H1 (cell line): ENCODE measurements at regions not wholly inside any gene's neighbourhood (a gene's known extent, or its start where the extent isn't known, plus 50 kb on each side); places are given as distances from the start of the nearest gene placed in this dataset.

Experiments
- BRCA1 ChIP-seq: IDR thresholded peaks from 2 replicates; pipeline ENCODE4 v1.6.1; 2012; ENCODE audit warnings: low read depth, low read length, improper control_type of control experiment
- CHD2 ChIP-seq: IDR thresholded peaks from 2 replicates; pipeline ENCODE4 v1.6.1; 2012; ENCODE audit warnings: low read length, improper control_type of control experiment
- FOSL1 ChIP-seq: IDR thresholded peaks from 2 replicates; pipeline ENCODE4 v1.6.1; 2011; ENCODE audit warnings: mild to moderate bottlenecking, low read depth, low read length, moderate library complexity; ENCODE audit not compliant: insufficient read depth
- GTF2F1 ChIP-seq: IDR thresholded peaks from 2 replicates; pipeline ENCODE4 v1.6.1; 2012; ENCODE audit warnings: low read depth, low read length, improper control_type of control experiment, borderline replicate concordance
- KDM5A ChIP-seq: fragments of 200-600 bp; IDR thresholded peaks from 2 replicates; pipeline ENCODE4 v1.7.1; 2012; ENCODE audit warnings: mild to moderate bottlenecking, low read length, inconsistent platforms, mixed read lengths
- MAFK ChIP-seq: IDR thresholded peaks from 2 replicates; pipeline ENCODE4 v1.6.1; 2012; ENCODE audit warnings: low read depth, mild to moderate bottlenecking, improper control_type of control experiment, low read length
- NANOG ChIP-seq: IDR thresholded peaks from 2 replicates; pipeline ENCODE4 v1.6.1; 2011; ENCODE audit warnings: low read length, low read depth, mild to moderate bottlenecking, inconsistent platforms; ENCODE audit not compliant: insufficient read depth, poor library complexity, severe bottlenecking
- SRF ChIP-seq: IDR thresholded peaks from 2 replicates; pipeline ENCODE4 v1.6.1; 2011; ENCODE audit warnings: mild to moderate bottlenecking, low read depth, low read length, moderate library complexity
- TCF12 ChIP-seq: IDR thresholded peaks from 2 replicates; pipeline ENCODE4 v1.6.1; 2011; ENCODE audit warnings: low read depth, mild to moderate bottlenecking, low read length
- TF ChIP-seq, protein P1 (sequence below): fragments of 300-600 bp; sonication (generic); IDR thresholded peaks from 2 replicates; pipeline ENCODE4 v1.7.1; 2012; ENCODE audit warnings: low read length, moderate library complexity, mild to moderate bottlenecking, inconsistent platforms; ENCODE audit not compliant: insufficient replicate concordance

DNA sequence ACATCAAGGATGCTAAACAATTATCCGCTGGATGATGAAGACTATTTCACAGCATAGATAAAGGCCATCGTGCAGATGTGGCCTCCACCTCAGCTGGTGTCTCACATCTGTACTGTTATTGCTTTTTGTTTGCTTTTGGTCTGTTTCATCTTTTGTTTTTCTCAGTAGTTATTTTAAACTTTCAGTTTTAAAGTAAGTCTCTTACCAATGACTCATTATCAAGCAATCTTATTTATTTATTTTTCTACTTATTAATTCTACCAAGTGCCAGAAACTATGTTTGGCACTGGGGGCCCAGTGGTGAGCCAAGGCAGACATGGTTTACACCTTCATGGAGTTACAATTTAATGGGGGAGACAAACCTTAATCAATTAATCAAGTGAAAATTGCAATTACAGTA lies 250.9 kb upstream of the TMEM72 start (continued):
- TF ChIP-seq, protein P1, sequence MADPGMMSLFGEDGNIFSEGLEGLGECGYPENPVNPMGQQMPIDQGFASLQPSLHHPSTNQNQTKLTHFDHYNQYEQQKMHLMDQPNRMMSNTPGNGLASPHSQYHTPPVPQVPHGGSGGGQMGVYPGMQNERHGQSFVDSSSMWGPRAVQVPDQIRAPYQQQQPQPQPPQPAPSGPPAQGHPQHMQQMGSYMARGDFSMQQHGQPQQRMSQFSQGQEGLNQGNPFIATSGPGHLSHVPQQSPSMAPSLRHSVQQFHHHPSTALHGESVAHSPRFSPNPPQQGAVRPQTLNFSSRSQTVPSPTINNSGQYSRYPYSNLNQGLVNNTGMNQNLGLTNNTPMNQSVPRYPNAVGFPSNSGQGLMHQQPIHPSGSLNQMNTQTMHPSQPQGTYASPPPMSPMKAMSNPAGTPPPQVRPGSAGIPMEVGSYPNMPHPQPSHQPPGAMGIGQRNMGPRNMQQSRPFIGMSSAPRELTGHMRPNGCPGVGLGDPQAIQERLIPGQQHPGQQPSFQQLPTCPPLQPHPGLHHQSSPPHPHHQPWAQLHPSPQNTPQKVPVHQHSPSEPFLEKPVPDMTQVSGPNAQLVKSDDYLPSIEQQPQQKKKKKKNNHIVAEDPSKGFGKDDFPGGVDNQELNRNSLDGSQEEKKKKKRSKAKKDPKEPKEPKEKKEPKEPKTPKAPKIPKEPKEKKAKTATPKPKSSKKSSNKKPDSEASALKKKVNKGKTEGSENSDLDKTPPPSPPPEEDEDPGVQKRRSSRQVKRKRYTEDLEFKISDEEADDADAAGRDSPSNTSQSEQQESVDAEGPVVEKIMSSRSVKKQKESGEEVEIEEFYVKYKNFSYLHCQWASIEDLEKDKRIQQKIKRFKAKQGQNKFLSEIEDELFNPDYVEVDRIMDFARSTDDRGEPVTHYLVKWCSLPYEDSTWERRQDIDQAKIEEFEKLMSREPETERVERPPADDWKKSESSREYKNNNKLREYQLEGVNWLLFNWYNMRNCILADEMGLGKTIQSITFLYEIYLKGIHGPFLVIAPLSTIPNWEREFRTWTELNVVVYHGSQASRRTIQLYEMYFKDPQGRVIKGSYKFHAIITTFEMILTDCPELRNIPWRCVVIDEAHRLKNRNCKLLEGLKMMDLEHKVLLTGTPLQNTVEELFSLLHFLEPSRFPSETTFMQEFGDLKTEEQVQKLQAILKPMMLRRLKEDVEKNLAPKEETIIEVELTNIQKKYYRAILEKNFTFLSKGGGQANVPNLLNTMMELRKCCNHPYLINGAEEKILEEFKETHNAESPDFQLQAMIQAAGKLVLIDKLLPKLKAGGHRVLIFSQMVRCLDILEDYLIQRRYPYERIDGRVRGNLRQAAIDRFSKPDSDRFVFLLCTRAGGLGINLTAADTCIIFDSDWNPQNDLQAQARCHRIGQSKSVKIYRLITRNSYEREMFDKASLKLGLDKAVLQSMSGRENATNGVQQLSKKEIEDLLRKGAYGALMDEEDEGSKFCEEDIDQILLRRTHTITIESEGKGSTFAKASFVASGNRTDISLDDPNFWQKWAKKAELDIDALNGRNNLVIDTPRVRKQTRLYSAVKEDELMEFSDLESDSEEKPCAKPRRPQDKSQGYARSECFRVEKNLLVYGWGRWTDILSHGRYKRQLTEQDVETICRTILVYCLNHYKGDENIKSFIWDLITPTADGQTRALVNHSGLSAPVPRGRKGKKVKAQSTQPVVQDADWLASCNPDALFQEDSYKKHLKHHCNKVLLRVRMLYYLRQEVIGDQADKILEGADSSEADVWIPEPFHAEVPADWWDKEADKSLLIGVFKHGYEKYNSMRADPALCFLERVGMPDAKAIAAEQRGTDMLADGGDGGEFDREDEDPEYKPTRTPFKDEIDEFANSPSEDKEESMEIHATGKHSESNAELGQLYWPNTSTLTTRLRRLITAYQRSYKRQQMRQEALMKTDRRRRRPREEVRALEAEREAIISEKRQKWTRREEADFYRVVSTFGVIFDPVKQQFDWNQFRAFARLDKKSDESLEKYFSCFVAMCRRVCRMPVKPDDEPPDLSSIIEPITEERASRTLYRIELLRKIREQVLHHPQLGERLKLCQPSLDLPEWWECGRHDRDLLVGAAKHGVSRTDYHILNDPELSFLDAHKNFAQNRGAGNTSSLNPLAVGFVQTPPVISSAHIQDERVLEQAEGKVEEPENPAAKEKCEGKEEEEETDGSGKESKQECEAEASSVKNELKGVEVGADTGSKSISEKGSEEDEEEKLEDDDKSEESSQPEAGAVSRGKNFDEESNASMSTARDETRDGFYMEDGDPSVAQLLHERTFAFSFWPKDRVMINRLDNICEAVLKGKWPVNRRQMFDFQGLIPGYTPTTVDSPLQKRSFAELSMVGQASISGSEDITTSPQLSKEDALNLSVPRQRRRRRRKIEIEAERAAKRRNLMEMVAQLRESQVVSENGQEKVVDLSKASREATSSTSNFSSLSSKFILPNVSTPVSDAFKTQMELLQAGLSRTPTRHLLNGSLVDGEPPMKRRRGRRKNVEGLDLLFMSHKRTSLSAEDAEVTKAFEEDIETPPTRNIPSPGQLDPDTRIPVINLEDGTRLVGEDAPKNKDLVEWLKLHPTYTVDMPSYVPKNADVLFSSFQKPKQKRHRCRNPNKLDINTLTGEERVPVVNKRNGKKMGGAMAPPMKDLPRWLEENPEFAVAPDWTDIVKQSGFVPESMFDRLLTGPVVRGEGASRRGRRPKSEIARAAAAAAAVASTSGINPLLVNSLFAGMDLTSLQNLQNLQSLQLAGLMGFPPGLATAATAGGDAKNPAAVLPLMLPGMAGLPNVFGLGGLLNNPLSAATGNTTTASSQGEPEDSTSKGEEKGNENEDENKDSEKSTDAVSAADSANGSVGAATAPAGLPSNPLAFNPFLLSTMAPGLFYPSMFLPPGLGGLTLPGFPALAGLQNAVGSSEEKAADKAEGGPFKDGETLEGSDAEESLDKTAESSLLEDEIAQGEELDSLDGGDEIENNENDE = no peak
- no peak for TF ChIP-seq TCF12
- no peak for TF ChIP-seq BRCA1
- TF ChIP-seq FOSL1 = no peak
- no peak for TF ChIP-seq CHD2
- no peak for TF ChIP-seq KDM5A
- TF ChIP-seq SRF = no peak
- TF ChIP-seq GTF2F1 = no peak
- no peak for TF ChIP-seq NANOG
- no peak for TF ChIP-seq MAFK
